ENCODE measurements at regions not wholly inside any gene's neighbourhood (a gene's known extent, or its start where the extent isn't known, plus 50 kb on each side); places are given as distances from the start of the nearest gene placed in this dataset.

DNA sequence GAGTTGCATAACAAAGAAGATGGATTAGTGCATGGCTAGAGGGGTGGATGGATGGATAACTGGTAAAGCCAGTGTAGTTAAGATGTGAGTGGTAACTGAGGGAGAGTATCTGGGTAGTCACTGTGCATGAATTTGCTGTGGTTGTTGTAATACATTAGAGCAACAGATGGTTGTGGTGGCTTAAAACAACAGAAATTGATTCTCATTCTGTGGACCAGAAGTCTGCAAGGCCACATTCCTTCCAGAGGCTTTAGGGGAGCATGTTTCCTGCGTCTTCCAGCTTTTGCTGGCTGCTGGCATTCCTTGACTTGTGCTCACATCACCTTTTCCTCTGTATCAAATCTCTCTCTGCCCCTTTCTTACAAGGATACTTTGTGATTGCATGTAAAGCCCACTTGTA is 155.4 kb downstream of the ASB1 start:
- ATAC-seq (no peak), FAIRE-seq (no peak), DNase-seq (no peak)
- Histone ChIP-seq H3K27me3 (no peaks in the 10 kb centered on the region), H3K36me3 (no peaks in the 10 kb centered on the region), H3K9me3 (no peaks in the 10 kb centered on the region), H3K4me3 (no peak overlapping the region), H3K27ac (no peak overlapping the region), H3K4me1 (no peaks in the 10 kb centered on the region)
- TF ChIP-seq CTCF (IDR thresholded peaks at IDR 0.05): no peak
- 40 to 63% methylated on average over 1 of the region's 1 CpG for WGBS, 2 donors
- intact Hi-C loops (cut with DNase I): no loop called here

- H3K27me3 ChIP-seq: no peaks in the 10 kb centered on the region
- H3K27ac ChIP-seq: no peak overlapping the region
- no peaks in the 10 kb centered on the region for H3K9me3 ChIP-seq
- intact Hi-C loops (cut with DNase I): no loop called here
- TF ChIP-seq CTCF (IDR thresholded peaks at IDR 0.05): no peak
- WGBS, 2 donors: 83 to 90% methylated on average over 4 of the region's 4 CpGs
- no peak overlapping the region for H3K4me3 ChIP-seq
- no peaks in the 10 kb centered on the region for H3K4me1 ChIP-seq
- no peak for DNase-seq
- H3K36me3 ChIP-seq: no peaks in the 10 kb centered on the region
- no peak for ATAC-seq
- FAIRE-seq: no peak
These were observed 157.9 kb downstream of the ASB1 start for GRCh38 chr2:238584617-238585016.

DNA sequence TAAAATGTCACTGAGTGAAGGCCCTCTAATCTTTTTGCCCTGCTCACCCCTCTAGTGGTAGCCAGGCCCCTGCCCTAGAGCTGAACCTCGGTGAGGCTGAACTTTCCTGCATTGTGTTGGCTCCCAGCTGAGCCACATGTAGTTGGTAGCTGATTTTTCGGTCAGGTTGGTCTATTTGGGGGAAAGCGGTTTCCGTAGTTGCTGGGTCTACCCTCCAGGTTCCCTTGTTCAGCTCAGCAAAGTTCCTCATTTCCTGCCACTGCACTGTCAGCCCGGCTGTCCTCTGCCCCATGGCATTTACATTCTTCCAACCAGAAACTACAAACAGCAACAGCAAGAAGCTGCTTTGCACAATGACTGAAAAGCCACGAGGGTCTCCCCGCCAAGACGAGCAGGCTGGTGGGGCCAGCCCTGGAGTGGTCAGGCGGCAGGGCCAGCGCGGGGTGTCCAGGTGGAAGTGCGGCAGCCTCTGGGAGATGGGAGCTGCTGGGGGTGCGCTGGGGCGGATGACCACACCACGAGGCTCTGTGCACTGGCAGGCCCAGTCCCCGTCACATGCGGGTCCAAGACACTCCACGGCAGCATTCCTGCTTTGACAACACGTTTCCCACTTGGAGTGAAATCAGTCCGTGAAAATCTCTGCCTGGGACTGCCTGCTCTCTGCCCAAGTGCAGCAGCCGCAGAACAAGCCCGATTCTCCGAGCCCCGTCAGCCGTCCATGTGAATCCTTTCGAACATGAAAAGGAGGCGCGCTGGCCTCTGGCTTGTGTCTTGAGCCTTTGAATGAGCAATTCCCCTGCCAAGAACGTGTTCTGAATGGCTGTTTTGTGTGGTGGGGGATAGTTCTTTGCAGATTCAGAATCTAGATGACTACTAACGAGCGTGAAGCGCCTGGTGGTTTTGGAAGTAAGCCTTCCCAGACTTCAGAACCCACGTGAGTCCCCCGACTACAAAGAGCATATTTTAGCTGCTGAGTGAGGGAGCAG is 159.4 kb downstream of the ASB1 start:
- no peaks in the 10 kb centered on the region for H3K27me3 ChIP-seq
- no peak overlapping the region for H3K27ac ChIP-seq
- H3K36me3 ChIP-seq: no peaks in the 10 kb centered on the region
- ATAC-seq (no peak), FAIRE-seq (no peak), DNase-seq (no peak)
- intact Hi-C loops (cut with DNase I): no loop called here
- no peaks in the 10 kb centered on the region for H3K4me1 ChIP-seq
- WGBS, 2 donors: 76 to 79% methylated on average over 34 of the region's 34 CpGs
- no peaks in the 10 kb centered on the region for H3K9me3 ChIP-seq
- no peak for TF ChIP-seq CTCF (IDR thresholded peaks at IDR 0.05)
- H3K4me3 ChIP-seq: no peak overlapping the region

- ATAC-seq (no peak), DNase-seq (no peak), FAIRE-seq (no peak)
- Histone ChIP-seq H3K4me1 (no peaks in the 10 kb centered on the region), H3K36me3 (no peaks in the 10 kb centered on the region), H3K27ac (no peak overlapping the region), H3K27me3 (no peaks in the 10 kb centered on the region), H3K9me3 (no peaks in the 10 kb centered on the region), H3K4me3 (no peak overlapping the region)
- TF ChIP-seq CTCF (IDR thresholded peaks at IDR 0.05): no peak
- intact Hi-C loops (cut with DNase I): no loop called here
- WGBS, 2 donors: 76 to 81% methylated on average over 16 of the region's 16 CpGs
These were observed 160.4 kb downstream of the ASB1 start for GRCh38 chr2:238586931-238587775.

Measured in pancreas (tissue), 10 donors.